Upper lobe of left lung (tissue), 6 donors: ENCODE measurements at regions not wholly inside any gene's neighbourhood (a gene's known extent, or its start where the extent isn't known, plus 50 kb on each side); places are given as distances from the start of the nearest gene placed in this dataset.

ENCODE experiments used
- ATAC-seq, 2 donors: fragments of 200-7000 bp; cut with Tn5 transposase; one replicate each; pipeline ENCODE4 v1.9.1; 2022; ENCODE audit warnings: mild to moderate bottlenecking in 2 of 2, moderate library complexity in 2 of 2; ENCODE audit not compliant: low FRiP score in 2 of 2
- DNase-seq, 2 donors: peaks; one replicate each; pipeline ENCODE4 v3.0.0-alpha.2; 2019 to 2020
- H3K27ac ChIP-seq, 4 donors: fragments of 200-600 bp; sonication (generic); one replicate each; pipeline ENCODE4 v1.5.1; 2016 to 2019
- H3K27me3 ChIP-seq, 4 donors: fragments of 200-600 bp; sonication (generic); one replicate each; pipeline ENCODE4 v1.5.1; 2017 to 2019
- H3K36me3 ChIP-seq, 4 donors: fragments of 200-600 bp; sonication (generic); one replicate each; pipeline ENCODE4 v1.5.1; 2016 to 2019
- H3K4me1 ChIP-seq, 4 donors: fragments of 200-600 bp; sonication (generic); one replicate each; pipeline ENCODE4 v1.5.1; 2018 to 2019
- H3K4me3 ChIP-seq, 4 donors: fragments of 200-600 bp; sonication (generic); one replicate each; pipeline ENCODE4 v1.5.1; 2017 to 2019; ENCODE audit warnings: mild to moderate bottlenecking in 2 of 4, moderate library complexity in 1 of 4
- H3K9me3 ChIP-seq, 4 donors: fragments of 200-600 bp; sonication (generic); one replicate each; pipeline ENCODE4 v1.5.1; 2018 to 2019
- EP300 ChIP-seq, 4 donors: sonication (generic); formaldehyde crosslinking; IDR thresholded peaks; one replicate each; pipeline ENCODE4 v1.5.1; 2017; ENCODE audit warnings: antibody characterized with exemption in 4 of 4, control low read depth in 2 of 4
- POLR2A ChIP-seq, 4 donors: fragments of 450-650 bp; IDR thresholded peaks; one replicate each; pipeline ENCODE4 v1.5.1; 2016 to 2017; ENCODE audit warnings: antibody characterized with exemption in 4 of 4, mild to moderate bottlenecking in 2 of 4
- POLR2AphosphoS5 ChIP-seq, 2 donors: sonication (generic); formaldehyde crosslinking; IDR thresholded peaks; one replicate each; pipeline ENCODE4 v1.5.1; 2017; ENCODE audit warnings: antibody characterized with exemption in 2 of 2
- WGBS, 2 donors: methylation state at CpG; one replicate each; pipeline ENCODE4 v1.1.5; 2017 to 2018; 5-methylcytosine and 5-hydroxymethylcytosine counted together
- TF ChIP-seq, protein P1 (sequence below), 6 experiments: fragments of 450-650 bp in 4 of 6; fragments of 200-600 bp in 2 of 6; sonication (generic) in 2 of 6; IDR thresholded peaks; one replicate each; pipeline ENCODE4 v1.5.1; 2016 to 2019; ENCODE audit warnings: antibody characterized with exemption in 6 of 6
- donor health status: DM: no; HTN: no; CAD: no; lungs with moderate emphysema.
- donor health status: DM: no; HTN: yes; CAD: no; lungs with severe emphysema.

DNA sequence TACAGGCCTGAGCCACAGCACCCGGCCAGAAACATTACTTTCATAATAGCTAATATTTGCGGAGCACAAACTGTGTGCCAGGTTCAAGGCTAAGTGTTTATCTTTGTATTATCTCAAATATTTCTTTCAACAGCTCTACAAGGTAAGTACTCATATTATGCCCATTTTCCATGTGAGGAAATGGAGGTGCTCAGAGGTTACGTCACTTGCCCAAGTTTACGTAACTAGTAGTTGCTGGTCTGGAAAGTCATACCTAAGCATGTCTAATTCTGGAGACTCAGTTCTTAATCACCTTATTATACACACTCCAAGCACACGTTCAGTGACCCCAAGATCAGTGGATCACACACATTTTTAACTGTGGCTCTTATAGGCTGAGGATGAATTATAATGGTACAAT, 177.5 kb downstream of the OXSM start:
- Histone ChIP-seq H3K9me3 (peaks cover 0 to 3% (median 1%) of the 10 kb centered on the region in 4 donors), H3K4me3 (no peak overlapping the region), H3K36me3 (no peaks in the 10 kb centered on the region), H3K27me3 (no peaks in the 10 kb centered on the region), H3K27ac (no peak overlapping the region), H3K4me1 (no peaks in the 10 kb centered on the region)
- 61 to 76% methylated on average over 5 of the region's 5 CpGs for WGBS, 2 donors
- TF ChIP-seq, protein P1, sequence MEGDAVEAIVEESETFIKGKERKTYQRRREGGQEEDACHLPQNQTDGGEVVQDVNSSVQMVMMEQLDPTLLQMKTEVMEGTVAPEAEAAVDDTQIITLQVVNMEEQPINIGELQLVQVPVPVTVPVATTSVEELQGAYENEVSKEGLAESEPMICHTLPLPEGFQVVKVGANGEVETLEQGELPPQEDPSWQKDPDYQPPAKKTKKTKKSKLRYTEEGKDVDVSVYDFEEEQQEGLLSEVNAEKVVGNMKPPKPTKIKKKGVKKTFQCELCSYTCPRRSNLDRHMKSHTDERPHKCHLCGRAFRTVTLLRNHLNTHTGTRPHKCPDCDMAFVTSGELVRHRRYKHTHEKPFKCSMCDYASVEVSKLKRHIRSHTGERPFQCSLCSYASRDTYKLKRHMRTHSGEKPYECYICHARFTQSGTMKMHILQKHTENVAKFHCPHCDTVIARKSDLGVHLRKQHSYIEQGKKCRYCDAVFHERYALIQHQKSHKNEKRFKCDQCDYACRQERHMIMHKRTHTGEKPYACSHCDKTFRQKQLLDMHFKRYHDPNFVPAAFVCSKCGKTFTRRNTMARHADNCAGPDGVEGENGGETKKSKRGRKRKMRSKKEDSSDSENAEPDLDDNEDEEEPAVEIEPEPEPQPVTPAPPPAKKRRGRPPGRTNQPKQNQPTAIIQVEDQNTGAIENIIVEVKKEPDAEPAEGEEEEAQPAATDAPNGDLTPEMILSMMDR (IDR thresholded peaks at IDR 0.05) = no peak
- TF ChIP-seq POLR2AphosphoS5 (IDR thresholded peaks at IDR 0.05) (no peak), EP300 (IDR thresholded peaks at IDR 0.05) (no peak), POLR2A (IDR thresholded peaks at IDR 0.05) (no peak)
- DNase-seq = no peak
- ATAC-seq = no peak

DNA sequence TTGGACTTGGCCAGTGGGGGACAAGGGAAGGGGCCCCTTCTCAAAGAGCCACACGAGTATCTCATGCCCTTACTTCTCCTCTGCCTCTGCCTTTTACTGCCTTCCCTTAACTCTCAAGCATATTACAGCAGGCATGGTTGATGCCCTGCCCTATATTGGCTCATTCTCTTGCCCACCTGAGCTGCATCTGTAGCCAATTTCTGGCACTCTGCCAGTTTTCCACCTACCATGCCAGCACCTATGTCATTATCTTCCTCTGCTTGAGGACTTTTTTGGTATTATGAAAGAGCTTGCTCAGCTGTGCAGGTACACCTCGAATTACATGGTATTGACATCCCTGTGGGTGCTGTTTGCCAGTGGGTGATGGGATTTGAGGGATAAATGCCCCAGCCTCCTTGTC, 181.8 kb downstream of the OXSM start:
- TF ChIP-seq EP300 (IDR thresholded peaks at IDR 0.05) = no peak
- no peak for TF ChIP-seq POLR2AphosphoS5 (IDR thresholded peaks at IDR 0.05)
- TF ChIP-seq, protein P1 (IDR thresholded peaks at IDR 0.05) = no peak
- TF ChIP-seq POLR2A (IDR thresholded peaks at IDR 0.05) = no peak
- H3K4me1 ChIP-seq = no peaks in the 10 kb centered on the region
- ATAC-seq = no peak
- no peak for DNase-seq
- H3K27ac ChIP-seq = no peak overlapping the region
- no peaks in the 10 kb centered on the region for H3K36me3 ChIP-seq
- peaks cover 0 to 3% (median 1%) of the 10 kb centered on the region in 4 donors for H3K9me3 ChIP-seq
- H3K27me3 ChIP-seq = no peaks in the 10 kb centered on the region
- WGBS, 2 donors = 56 to 72% methylated on average over 2 of the region's 2 CpGs
- H3K4me3 ChIP-seq = no peak overlapping the region

DNA sequence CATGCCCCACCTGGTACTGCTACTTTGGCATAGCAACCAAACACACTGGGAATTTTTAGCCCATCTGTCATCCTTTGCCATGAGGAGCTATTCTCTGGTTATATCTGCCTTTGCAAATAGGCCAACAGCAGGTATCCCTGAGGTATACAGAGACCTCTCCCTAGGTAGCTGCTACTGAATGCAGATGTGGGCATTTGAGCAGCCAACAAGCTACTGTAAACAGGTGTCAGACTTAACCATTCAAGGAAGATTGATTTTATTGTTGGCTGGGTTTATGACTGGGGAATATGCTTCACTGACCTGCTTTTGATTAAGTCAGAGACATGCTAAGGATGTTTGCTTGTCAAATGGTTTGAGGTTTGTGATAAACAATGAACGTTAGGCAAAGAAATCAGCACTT, 183.2 kb downstream of the OXSM start:
- Histone ChIP-seq H3K9me3 (peaks cover 0 to 3% (median 1%) of the 10 kb centered on the region in 4 donors), H3K4me1 (no peaks in the 10 kb centered on the region), H3K27me3 (no peaks in the 10 kb centered on the region), H3K4me3 (no peak overlapping the region), H3K27ac (no peak overlapping the region), H3K36me3 (no peaks in the 10 kb centered on the region)
- DNase-seq = no peak
- no peak for TF ChIP-seq EP300 (IDR thresholded peaks at IDR 0.05)
- TF ChIP-seq POLR2A (IDR thresholded peaks at IDR 0.05) = no peak
- TF ChIP-seq, protein P1 (IDR thresholded peaks at IDR 0.05) = no peak
- TF ChIP-seq POLR2AphosphoS5 (IDR thresholded peaks at IDR 0.05) = no peak
- 61 to 62% methylated on average over 1 of the region's 1 CpG for WGBS, 2 donors
- ATAC-seq = no peak

DNA sequence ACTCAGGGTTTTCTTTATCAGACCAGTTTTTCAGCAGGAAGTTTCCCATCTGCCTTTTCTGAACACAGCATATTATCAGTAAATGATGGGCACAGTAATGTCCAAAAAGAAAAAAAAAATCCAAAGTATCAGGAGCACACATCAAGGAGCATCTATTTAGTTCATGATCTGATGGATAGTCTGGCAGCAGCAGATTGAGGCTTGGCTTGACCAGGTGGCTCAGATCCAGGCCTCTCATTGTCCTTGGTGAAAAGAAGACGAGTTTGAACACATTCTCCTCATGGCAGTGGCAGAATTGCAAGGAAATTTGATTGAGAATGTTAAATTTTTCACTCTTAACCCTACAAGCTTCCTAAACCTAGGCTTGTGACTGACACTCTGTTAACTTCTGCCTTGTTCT, 192.9 kb downstream of the OXSM start:
- Histone ChIP-seq H3K27me3 (no peaks in the 10 kb centered on the region), H3K4me1 (no peaks in the 10 kb centered on the region), H3K36me3 (no peaks in the 10 kb centered on the region), H3K4me3 (no peak overlapping the region), H3K9me3 (no peaks in the 10 kb centered on the region), H3K27ac (no peak overlapping the region)
- ATAC-seq = no peak
- TF ChIP-seq, protein P1 (IDR thresholded peaks at IDR 0.05) = no peak
- no peak for TF ChIP-seq POLR2A (IDR thresholded peaks at IDR 0.05)
- no peak for TF ChIP-seq EP300 (IDR thresholded peaks at IDR 0.05)
- TF ChIP-seq POLR2AphosphoS5 (IDR thresholded peaks at IDR 0.05) = no peak
- no peak for DNase-seq
- WGBS, 2 donors = 47 to 48% methylated on average over 1 of the region's 1 CpG

DNA sequence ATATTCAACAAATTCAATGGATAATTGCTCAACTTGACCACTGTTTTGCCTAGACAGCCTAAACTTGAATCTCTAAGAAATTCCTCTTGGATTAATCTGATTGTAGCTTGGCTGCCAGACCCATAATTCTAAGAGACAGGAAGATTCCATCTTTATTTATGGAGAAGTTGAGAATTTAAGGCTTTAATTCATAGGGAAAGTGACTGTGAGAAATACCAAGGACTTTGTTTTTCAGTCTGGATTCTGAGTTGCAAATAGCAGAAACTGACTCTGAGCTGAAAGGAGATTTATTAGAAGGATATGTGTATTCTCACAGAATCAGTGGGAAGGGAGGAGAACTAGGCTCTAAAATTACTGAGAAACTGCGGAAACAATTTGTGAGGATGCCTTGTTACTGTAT, 195.7 kb downstream of the OXSM start:
- H3K9me3 ChIP-seq = no peaks in the 10 kb centered on the region
- H3K4me3 ChIP-seq = no peak overlapping the region
- H3K4me1 ChIP-seq = no peaks in the 10 kb centered on the region
- no peaks in the 10 kb centered on the region for H3K36me3 ChIP-seq
- no peak for DNase-seq
- H3K27ac ChIP-seq = no peak overlapping the region
- TF ChIP-seq POLR2A (IDR thresholded peaks at IDR 0.05) (no peak), EP300 (IDR thresholded peaks at IDR 0.05) (no peak), POLR2AphosphoS5 (IDR thresholded peaks at IDR 0.05) (no peak)
- TF ChIP-seq, protein P1 (IDR thresholded peaks at IDR 0.05) = no peak
- ATAC-seq = no peak
- H3K27me3 ChIP-seq = no peaks in the 10 kb centered on the region
- WGBS, 2 donors = 93 to 97% methylated on average over 1 of the region's 1 CpG
